ENCODE measurements at regions not wholly inside any gene's neighbourhood (a gene's known extent, or its start where the extent isn't known, plus 50 kb on each side); places are given as distances from the start of the nearest gene placed in this dataset.

DNA sequence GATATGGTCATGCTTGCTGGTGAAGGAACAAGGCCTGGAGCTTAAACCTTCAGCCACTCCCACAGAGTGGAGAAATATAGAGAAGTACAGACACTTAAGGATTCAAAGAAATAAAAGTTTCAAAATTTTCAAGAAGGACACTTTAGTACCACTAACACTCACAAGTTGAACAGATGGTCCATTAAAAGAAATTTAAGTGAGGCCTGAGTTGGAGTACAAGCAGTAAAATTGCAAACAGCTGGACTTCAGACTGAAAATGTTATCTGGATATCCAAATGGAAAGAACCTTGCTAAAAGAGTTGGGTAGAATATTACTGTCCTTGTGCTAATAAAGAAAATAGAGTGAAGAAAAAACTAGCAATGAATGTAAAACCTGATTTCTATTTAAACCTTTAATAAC is 397.1 kb upstream of the KCNMB2 start:
- no peaks in the 10 kb centered on the region for H3K9me3 ChIP-seq (ENCODE audit: control insufficient read depth in 4 of 4, low read length in 3 of 4)
- no peak for DNase-seq (ENCODE audit: low spot score)
- no peak overlapping the region for H3K27ac ChIP-seq (ENCODE audit: low read depth in 1 of 2, low read length in 2 of 2)
- no peaks in the 10 kb centered on the region for H3K36me3 ChIP-seq (ENCODE audit: control insufficient read depth in 4 of 4, insufficient read depth in 3 of 4, low read depth in 1 of 4, low read length in 3 of 4)
- no peak overlapping the region for H3K9ac ChIP-seq (ENCODE audit: low read depth in 1 of 2, low read length in 2 of 2)
- no peak overlapping the region for H3K4me3 ChIP-seq (ENCODE audit: low read depth in 1 of 3, low read length in 3 of 3)
- TF ChIP-seq RXRA (IDR thresholded peaks at IDR 0.05) (no peak), FOXA1 (IDR thresholded peaks at IDR 0.05) (no peak), HNF4G (IDR thresholded peaks at IDR 0.05) (no peak), TAF1 (conservative IDR thresholded peaks at IDR 0.05) (no peak), GABPA (IDR thresholded peaks at IDR 0.05 in 1 of 2, conservative IDR thresholded peaks at IDR 0.05 in 1 of 2) (no peak), JUND (IDR thresholded peaks at IDR 0.05) (no peak), RAD21 (IDR thresholded peaks at IDR 0.05) (no peak), HNF4A (conservative IDR thresholded peaks at IDR 0.05) (no peak)
- TF ChIP-seq, protein P1, sequence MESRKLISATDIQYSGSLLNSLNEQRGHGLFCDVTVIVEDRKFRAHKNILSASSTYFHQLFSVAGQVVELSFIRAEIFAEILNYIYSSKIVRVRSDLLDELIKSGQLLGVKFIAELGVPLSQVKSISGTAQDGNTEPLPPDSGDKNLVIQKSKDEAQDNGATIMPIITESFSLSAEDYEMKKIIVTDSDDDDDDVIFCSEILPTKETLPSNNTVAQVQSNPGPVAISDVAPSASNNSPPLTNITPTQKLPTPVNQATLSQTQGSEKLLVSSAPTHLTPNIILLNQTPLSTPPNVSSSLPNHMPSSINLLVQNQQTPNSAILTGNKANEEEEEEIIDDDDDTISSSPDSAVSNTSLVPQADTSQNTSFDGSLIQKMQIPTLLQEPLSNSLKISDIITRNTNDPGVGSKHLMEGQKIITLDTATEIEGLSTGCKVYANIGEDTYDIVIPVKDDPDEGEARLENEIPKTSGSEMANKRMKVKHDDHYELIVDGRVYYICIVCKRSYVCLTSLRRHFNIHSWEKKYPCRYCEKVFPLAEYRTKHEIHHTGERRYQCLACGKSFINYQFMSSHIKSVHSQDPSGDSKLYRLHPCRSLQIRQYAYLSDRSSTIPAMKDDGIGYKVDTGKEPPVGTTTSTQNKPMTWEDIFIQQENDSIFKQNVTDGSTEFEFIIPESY (IDR thresholded peaks at IDR 0.05): no peak
- TF ChIP-seq, protein P2, sequence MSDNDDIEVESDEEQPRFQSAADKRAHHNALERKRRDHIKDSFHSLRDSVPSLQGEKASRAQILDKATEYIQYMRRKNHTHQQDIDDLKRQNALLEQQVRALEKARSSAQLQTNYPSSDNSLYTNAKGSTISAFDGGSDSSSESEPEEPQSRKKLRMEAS (IDR thresholded peaks at IDR 0.05): no peak
- TF ChIP-seq, protein P3, sequence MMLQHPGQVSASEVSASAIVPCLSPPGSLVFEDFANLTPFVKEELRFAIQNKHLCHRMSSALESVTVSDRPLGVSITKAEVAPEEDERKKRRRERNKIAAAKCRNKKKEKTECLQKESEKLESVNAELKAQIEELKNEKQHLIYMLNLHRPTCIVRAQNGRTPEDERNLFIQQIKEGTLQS (IDR thresholded peaks at IDR 0.05): no peak
- TF ChIP-seq, protein P4, sequence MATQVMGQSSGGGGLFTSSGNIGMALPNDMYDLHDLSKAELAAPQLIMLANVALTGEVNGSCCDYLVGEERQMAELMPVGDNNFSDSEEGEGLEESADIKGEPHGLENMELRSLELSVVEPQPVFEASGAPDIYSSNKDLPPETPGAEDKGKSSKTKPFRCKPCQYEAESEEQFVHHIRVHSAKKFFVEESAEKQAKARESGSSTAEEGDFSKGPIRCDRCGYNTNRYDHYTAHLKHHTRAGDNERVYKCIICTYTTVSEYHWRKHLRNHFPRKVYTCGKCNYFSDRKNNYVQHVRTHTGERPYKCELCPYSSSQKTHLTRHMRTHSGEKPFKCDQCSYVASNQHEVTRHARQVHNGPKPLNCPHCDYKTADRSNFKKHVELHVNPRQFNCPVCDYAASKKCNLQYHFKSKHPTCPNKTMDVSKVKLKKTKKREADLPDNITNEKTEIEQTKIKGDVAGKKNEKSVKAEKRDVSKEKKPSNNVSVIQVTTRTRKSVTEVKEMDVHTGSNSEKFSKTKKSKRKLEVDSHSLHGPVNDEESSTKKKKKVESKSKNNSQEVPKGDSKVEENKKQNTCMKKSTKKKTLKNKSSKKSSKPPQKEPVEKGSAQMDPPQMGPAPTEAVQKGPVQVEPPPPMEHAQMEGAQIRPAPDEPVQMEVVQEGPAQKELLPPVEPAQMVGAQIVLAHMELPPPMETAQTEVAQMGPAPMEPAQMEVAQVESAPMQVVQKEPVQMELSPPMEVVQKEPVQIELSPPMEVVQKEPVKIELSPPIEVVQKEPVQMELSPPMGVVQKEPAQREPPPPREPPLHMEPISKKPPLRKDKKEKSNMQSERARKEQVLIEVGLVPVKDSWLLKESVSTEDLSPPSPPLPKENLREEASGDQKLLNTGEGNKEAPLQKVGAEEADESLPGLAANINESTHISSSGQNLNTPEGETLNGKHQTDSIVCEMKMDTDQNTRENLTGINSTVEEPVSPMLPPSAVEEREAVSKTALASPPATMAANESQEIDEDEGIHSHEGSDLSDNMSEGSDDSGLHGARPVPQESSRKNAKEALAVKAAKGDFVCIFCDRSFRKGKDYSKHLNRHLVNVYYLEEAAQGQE (IDR thresholded peaks at IDR 0.05): no peak
- TF ChIP-seq, protein P5, sequence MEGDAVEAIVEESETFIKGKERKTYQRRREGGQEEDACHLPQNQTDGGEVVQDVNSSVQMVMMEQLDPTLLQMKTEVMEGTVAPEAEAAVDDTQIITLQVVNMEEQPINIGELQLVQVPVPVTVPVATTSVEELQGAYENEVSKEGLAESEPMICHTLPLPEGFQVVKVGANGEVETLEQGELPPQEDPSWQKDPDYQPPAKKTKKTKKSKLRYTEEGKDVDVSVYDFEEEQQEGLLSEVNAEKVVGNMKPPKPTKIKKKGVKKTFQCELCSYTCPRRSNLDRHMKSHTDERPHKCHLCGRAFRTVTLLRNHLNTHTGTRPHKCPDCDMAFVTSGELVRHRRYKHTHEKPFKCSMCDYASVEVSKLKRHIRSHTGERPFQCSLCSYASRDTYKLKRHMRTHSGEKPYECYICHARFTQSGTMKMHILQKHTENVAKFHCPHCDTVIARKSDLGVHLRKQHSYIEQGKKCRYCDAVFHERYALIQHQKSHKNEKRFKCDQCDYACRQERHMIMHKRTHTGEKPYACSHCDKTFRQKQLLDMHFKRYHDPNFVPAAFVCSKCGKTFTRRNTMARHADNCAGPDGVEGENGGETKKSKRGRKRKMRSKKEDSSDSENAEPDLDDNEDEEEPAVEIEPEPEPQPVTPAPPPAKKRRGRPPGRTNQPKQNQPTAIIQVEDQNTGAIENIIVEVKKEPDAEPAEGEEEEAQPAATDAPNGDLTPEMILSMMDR (IDR thresholded peaks at IDR 0.05; ENCODE audit: low read depth, low read length, missing input control): no peak
- no peaks in the 10 kb centered on the region for H3K27me3 ChIP-seq (ENCODE audit: control insufficient read depth in 4 of 4, insufficient read depth in 4 of 4, low read length in 3 of 4)
- no peaks in the 10 kb centered on the region for H3K4me1 ChIP-seq (ENCODE audit: control insufficient read depth in 4 of 4, insufficient read depth in 4 of 4, low read length in 3 of 4)

DNA sequence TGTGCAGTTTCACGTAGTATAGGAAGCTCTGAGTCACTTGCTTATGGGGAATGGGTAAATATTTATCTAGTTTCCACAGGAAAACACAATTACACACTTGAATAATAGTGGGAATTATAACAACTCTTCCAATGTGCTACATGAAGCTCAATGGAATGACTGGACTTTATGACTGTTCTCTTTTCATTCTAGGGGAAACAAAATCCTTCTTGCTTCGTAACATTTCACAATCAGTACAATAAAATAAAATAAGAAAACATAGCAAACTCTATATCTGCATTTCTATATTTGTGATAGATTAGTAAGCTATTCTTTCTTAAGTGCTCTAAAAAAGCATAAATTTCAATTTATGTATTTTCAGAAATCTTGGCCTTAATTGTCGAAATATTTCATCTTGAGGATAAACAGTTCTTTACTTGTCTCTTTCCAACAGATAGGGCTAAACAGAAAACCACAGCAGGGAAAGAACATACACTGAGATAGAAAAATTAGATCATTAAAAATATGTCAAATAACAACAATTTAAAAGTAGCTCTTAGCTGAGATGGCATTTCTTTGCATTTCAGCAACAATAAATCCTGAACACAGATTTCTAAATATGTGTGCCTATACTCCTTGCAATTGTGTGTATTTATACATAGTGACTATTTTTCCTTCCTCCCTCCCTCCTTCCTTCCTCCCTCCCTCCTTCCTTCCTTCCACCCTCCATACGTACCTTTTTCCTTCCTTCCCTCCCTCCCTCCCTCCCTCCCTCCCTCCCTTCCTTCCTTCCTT is 395.5 kb upstream of the KCNMB2 start:
- no peak overlapping the region for H3K9ac ChIP-seq (ENCODE audit: low read depth in 1 of 2, low read length in 2 of 2)
- H3K27ac ChIP-seq (ENCODE audit: low read depth in 1 of 2, low read length in 2 of 2): no peak overlapping the region
- no peak overlapping the region for H3K4me3 ChIP-seq (ENCODE audit: low read depth in 1 of 3, low read length in 3 of 3)
- no peaks in the 10 kb centered on the region for H3K9me3 ChIP-seq (ENCODE audit: control insufficient read depth in 4 of 4, low read length in 3 of 4)
- H3K36me3 ChIP-seq (ENCODE audit: control insufficient read depth in 4 of 4, insufficient read depth in 3 of 4, low read depth in 1 of 4, low read length in 3 of 4): no peaks in the 10 kb centered on the region
- no peaks in the 10 kb centered on the region for H3K4me1 ChIP-seq (ENCODE audit: control insufficient read depth in 4 of 4, insufficient read depth in 4 of 4, low read length in 3 of 4)
- 75% methylated on average over 4 of the region's 4 CpGs for WGBS
- no peak for DNase-seq (ENCODE audit: low spot score)
- H3K27me3 ChIP-seq (ENCODE audit: control insufficient read depth in 4 of 4, insufficient read depth in 4 of 4, low read length in 3 of 4): no peaks in the 10 kb centered on the region
- TF ChIP-seq, protein P5 (IDR thresholded peaks at IDR 0.05; ENCODE audit: low read depth, low read length, missing input control): no peak
- TF ChIP-seq NR2F2 (IDR thresholded peaks at IDR 0.05) (no peak), SP1 (IDR thresholded peaks at IDR 0.05) (no peak), EGR1 (IDR thresholded peaks at IDR 0.05; ENCODE audit: low read depth in 2 of 2) (no peak), YY1 (IDR thresholded peaks at IDR 0.05) (no peak), FOXA1 (IDR thresholded peaks at IDR 0.05) (no peak)
- TF ChIP-seq, protein P1 (IDR thresholded peaks at IDR 0.05): no peak
